Gastrocnemius medialis (tissue), 4 donors: ENCODE measurements at regions not wholly inside any gene's neighbourhood (a gene's known extent, or its start where the extent isn't known, plus 50 kb on each side); places are given as distances from the start of the nearest gene placed in this dataset.

Source experiments
- ATAC-seq, 2 donors: fragments of 150-250 bp; one replicate each; pipeline ENCODE4 v1.9.1; 2016
- DNase-seq, 2 donors: peaks; one replicate each; pipeline ENCODE4 v3.0.0-alpha.2; 2019
- H3K27ac ChIP-seq, 4 donors: fragments of 200-600 bp; sonication (generic); 1 replicate in 1 of 4; 2 replicates in 3 of 4; pipeline ENCODE4 v1.5.1; 2016 to 2018; ENCODE audit warnings: mild to moderate bottlenecking in 2 of 4, moderate library complexity in 1 of 4
- H3K27me3 ChIP-seq, 3 donors: fragments of 200-600 bp; sonication (generic) in 2 of 3; 1 replicate in 1 of 3; 2 replicates in 2 of 3; pipeline versions ENCODE4 v1.5.1 to v1.6.0; 2016 to 2019; ENCODE audit warnings: mild to moderate bottlenecking in 1 of 3, moderate library complexity in 1 of 3
- H3K36me3 ChIP-seq, 2 donors: fragments of 200-600 bp; sonication (generic) in 1 of 2; one replicate each; pipeline ENCODE4 v1.5.1; 2017 to 2018
- H3K4me1 ChIP-seq, 2 donors: fragments of 200-600 bp; sonication (generic) in 1 of 2; one replicate each; pipeline ENCODE4 v1.5.1; 2016 to 2017; ENCODE audit warnings: mild to moderate bottlenecking in 2 of 2
- H3K4me3 ChIP-seq, 4 donors: fragments of 200-600 bp; sonication (generic) in 3 of 4; 1 replicate in 1 of 4; 2 replicates in 3 of 4; pipeline ENCODE4 v1.5.1; 2016 to 2019; ENCODE audit warnings: mild to moderate bottlenecking in 2 of 4
- H3K9me3 ChIP-seq, 3 donors: fragments of 200-600 bp; sonication (generic) in 2 of 3; 1 replicate in 1 of 3; 2 replicates in 2 of 3; pipeline ENCODE4 v1.5.1; 2016 to 2019
- POLR2A ChIP-seq, 2 donors: fragments of 450-650 bp; IDR thresholded peaks; one replicate each; pipeline ENCODE4 v1.6.1; 2017; ENCODE audit warnings: antibody characterized with exemption in 2 of 2, mild to moderate bottlenecking in 2 of 2, moderate library complexity in 2 of 2
- in situ Hi-C, 4 donors: fragments of 200-750 bp; cut with MboI; loops; one replicate each; pipeline versions ENCODE4 v1.15.0 to v1.8.0; 2017; ENCODE audit warnings: low sequenced_read_pairs in 4 of 4
- intact Hi-C: fragments of 100-400 bp; cut with DNase I; formaldehyde crosslinking; loops from one replicate; pipeline ENCODE4 v1.15.1; 2023; ENCODE audit warnings: low total_unique reads
- TF ChIP-seq, protein P1 (sequence below), 5 experiments: fragments of 450-650 bp in 3 of 5; fragments of 200-600 bp in 2 of 5; sonication (generic) in 2 of 5; IDR thresholded peaks in 4 of 5; conservative IDR thresholded peaks in 1 of 5; 1 replicate in 4 of 5; 2 replicates in 1 of 5; pipeline ENCODE4 v1.5.1; 2016 to 2019; ENCODE audit warnings: antibody characterized with exemption in 5 of 5, mild to moderate bottlenecking in 3 of 5, moderate library complexity in 3 of 5

DNA sequence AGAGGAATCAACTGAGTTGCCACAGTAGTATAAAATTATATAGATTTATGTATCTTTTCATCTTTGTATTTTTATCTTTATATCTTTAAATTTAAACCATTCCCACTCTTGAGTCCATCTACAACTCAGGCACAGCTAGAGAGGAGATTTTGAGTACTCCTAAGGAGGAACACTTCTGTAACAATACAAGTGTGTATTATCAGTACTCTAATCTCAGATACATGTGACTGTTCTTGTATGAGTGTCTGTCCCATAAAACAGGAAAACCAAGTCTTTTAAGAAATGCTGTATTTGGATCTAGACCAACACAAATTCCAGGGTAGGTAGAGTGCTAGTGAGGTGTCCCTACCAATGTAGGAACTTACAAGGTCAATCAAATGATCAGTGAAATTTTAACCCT, 1428.0 kb upstream of the LRRTM3 start:
- intact Hi-C loops, result no loop called here
- DNase-seq, result no peak
- Histone ChIP-seq H3K27ac (no peak overlapping the region), H3K27me3 (no peaks in the 10 kb centered on the region), H3K9me3 (no peaks in the 10 kb centered on the region), H3K4me3 (no peak overlapping the region), H3K36me3 (no peaks in the 10 kb centered on the region), H3K4me1 (no peaks in the 10 kb centered on the region)
- in situ Hi-C loops, result no loop called here
- ATAC-seq, result no peak
- TF ChIP-seq, protein P1, sequence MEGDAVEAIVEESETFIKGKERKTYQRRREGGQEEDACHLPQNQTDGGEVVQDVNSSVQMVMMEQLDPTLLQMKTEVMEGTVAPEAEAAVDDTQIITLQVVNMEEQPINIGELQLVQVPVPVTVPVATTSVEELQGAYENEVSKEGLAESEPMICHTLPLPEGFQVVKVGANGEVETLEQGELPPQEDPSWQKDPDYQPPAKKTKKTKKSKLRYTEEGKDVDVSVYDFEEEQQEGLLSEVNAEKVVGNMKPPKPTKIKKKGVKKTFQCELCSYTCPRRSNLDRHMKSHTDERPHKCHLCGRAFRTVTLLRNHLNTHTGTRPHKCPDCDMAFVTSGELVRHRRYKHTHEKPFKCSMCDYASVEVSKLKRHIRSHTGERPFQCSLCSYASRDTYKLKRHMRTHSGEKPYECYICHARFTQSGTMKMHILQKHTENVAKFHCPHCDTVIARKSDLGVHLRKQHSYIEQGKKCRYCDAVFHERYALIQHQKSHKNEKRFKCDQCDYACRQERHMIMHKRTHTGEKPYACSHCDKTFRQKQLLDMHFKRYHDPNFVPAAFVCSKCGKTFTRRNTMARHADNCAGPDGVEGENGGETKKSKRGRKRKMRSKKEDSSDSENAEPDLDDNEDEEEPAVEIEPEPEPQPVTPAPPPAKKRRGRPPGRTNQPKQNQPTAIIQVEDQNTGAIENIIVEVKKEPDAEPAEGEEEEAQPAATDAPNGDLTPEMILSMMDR (IDR thresholded peaks at IDR 0.05 in 4 of 5, conservative IDR thresholded peaks at IDR 0.05 in 1 of 5), result no peak
- TF ChIP-seq POLR2A (IDR thresholded peaks at IDR 0.05), result no peak

DNA sequence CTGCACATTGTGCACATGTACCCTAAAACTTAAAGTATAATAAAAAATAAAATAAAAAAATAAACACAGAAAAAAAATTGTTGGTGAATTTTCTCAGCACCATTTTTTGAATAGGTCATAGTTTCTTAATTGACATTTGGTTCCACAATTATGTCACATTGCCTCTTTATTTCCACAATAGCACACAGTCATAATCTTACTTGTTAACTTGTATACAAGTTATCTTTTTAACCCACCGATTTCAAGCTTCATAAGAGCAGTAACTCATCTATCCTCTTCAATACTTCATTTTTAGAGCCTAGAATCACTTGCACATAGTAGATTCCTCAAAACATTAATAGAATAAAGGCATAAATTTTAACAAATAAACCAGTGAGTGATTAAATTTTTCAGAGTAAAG, 1425.1 kb upstream of the LRRTM3 start:
- no peak overlapping the region for H3K4me3 ChIP-seq
- in situ Hi-C loops, result no loop called here
- TF ChIP-seq, protein P1 (IDR thresholded peaks at IDR 0.05 in 4 of 5, conservative IDR thresholded peaks at IDR 0.05 in 1 of 5), result no peak
- TF ChIP-seq POLR2A (IDR thresholded peaks at IDR 0.05), result no peak
- no peaks in the 10 kb centered on the region for H3K36me3 ChIP-seq
- no peak overlapping the region for H3K27ac ChIP-seq
- intact Hi-C loops, result no loop called here
- H3K9me3 ChIP-seq, result no peaks in the 10 kb centered on the region
- ATAC-seq, result no peak
- H3K4me1 ChIP-seq, result no peaks in the 10 kb centered on the region
- H3K27me3 ChIP-seq, result no peaks in the 10 kb centered on the region
- DNase-seq, result no peak

DNA sequence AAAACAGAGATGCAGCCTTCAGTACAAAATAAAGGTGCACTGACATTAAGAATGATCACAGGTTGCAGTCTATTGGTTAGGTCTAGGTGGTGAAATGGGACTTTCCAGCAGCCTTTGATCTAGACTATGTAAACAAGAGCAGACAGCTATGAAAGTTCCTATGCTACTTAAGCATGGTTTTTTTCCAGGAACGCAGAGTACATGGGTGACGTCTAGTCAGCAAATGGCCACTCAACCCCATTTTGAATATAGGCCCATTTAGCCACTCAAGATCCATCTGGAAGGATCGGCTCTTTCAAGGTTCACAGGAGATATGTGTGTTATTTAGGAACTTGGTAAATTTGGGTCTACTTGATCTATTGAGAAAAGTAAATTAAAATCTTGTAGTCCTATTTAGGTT, 1424.6 kb upstream of the LRRTM3 start:
- intact Hi-C loops, result no loop called here
- Histone ChIP-seq H3K9me3 (no peaks in the 10 kb centered on the region), H3K27ac (no peak overlapping the region), H3K27me3 (no peaks in the 10 kb centered on the region), H3K4me1 (no peaks in the 10 kb centered on the region), H3K4me3 (no peak overlapping the region), H3K36me3 (no peaks in the 10 kb centered on the region)
- no peak for TF ChIP-seq POLR2A (IDR thresholded peaks at IDR 0.05)
- TF ChIP-seq, protein P1 (IDR thresholded peaks at IDR 0.05 in 4 of 5, conservative IDR thresholded peaks at IDR 0.05 in 1 of 5), result no peak
- no peak for ATAC-seq
- no peak for DNase-seq
- in situ Hi-C loops, result no loop called here

GRCh38 chr10:65518379-65518778, 1407.5 kb upstream of the LRRTM3 start:
- H3K4me1 ChIP-seq, result no peaks in the 10 kb centered on the region
- no peak overlapping the region for H3K4me3 ChIP-seq
- H3K27ac ChIP-seq, result no peak overlapping the region
- H3K27me3 ChIP-seq, result no peaks in the 10 kb centered on the region
- no peak for TF ChIP-seq POLR2A (IDR thresholded peaks at IDR 0.05)
- TF ChIP-seq, protein P1 (IDR thresholded peaks at IDR 0.05 in 4 of 5, conservative IDR thresholded peaks at IDR 0.05 in 1 of 5), result no peak
- no peaks in the 10 kb centered on the region for H3K9me3 ChIP-seq
- H3K36me3 ChIP-seq, result no peaks in the 10 kb centered on the region
- intact Hi-C loops, result no loop called here
- ATAC-seq (no peak), DNase-seq (no peak)
- in situ Hi-C loops, result no loop called here

- no peak for ATAC-seq
- Histone ChIP-seq H3K27ac (no peak overlapping the region), H3K9me3 (no peaks in the 10 kb centered on the region), H3K36me3 (no peaks in the 10 kb centered on the region), H3K4me1 (no peaks in the 10 kb centered on the region), H3K4me3 (no peak overlapping the region), H3K27me3 (no peaks in the 10 kb centered on the region)
- no peak for TF ChIP-seq POLR2A (IDR thresholded peaks at IDR 0.05)
- TF ChIP-seq, protein P1 (IDR thresholded peaks at IDR 0.05 in 4 of 5, conservative IDR thresholded peaks at IDR 0.05 in 1 of 5), result no peak
- intact Hi-C loops (no loop called here), in situ Hi-C loops (no loop called here)
- no peak for DNase-seq
These were observed 1396.8 kb upstream of the LRRTM3 start for GRCh38 chr10:65528986-65529385.
